ENCODE measurements at regions not wholly inside any gene's neighbourhood (a gene's known extent, or its start where the extent isn't known, plus 50 kb on each side); places are given as distances from the start of the nearest gene placed in this dataset.

GRCh38 chr6:167588181-167588919 is 238.4 kb upstream of the AFDN start (continued):
- TF ChIP-seq ZBTB33 (CRISPR knock-in tag; IDR thresholded peaks at IDR 0.05), result peak; percentile 72
- TF ChIP-seq BCL3 (CRISPR knock-in tag; IDR thresholded peaks at IDR 0.05), result no peak
- TF ChIP-seq SRY (CRISPR knock-in tag; IDR thresholded peaks at IDR 0.05), result no peak
- peak; percentile 48 for TF ChIP-seq XRCC5 (optimal IDR thresholded peaks at IDR 0.05; ENCODE audit: low read length)
- peak; percentile 20; the same call in 1 of the 2 replicates for TF ChIP-seq ARID5B (CRISPR knock-in tag; IDR thresholded peaks at IDR 0.05)
- no peak for TF ChIP-seq ZFP90 (CRISPR knock-in tag; IDR thresholded peaks at IDR 0.05; ENCODE audit: borderline replicate concordance)
